ENCODE measurements at regions not wholly inside any gene's neighbourhood (a gene's known extent, or its start where the extent isn't known, plus 50 kb on each side); places are given as distances from the start of the nearest gene placed in this dataset.
"Not testable (repeated sequence)": the region's sequence is repeated elsewhere in the genome, so short reads cannot be mapped to it uniquely, and the experiment has no call there.

GRCh38 chr13:47892374-47892773 lies 108.7 kb downstream of the SUCLA2 start:
- TF ChIP-seq ZNF274 (IDR thresholded peaks at IDR 0.05; ENCODE audit: low read depth, low read length): no peak
- no peak overlapping the region for H3K4me3 ChIP-seq (ENCODE audit: low read length)

- H3K4me3 ChIP-seq (ENCODE audit: low read length): no peak overlapping the region
- TF ChIP-seq ZNF274 (IDR thresholded peaks at IDR 0.05; ENCODE audit: low read depth, low read length): no peak
These were observed 110.8 kb downstream of the SUCLA2 start for GRCh38 chr13:47890146-47890814.

DNA sequence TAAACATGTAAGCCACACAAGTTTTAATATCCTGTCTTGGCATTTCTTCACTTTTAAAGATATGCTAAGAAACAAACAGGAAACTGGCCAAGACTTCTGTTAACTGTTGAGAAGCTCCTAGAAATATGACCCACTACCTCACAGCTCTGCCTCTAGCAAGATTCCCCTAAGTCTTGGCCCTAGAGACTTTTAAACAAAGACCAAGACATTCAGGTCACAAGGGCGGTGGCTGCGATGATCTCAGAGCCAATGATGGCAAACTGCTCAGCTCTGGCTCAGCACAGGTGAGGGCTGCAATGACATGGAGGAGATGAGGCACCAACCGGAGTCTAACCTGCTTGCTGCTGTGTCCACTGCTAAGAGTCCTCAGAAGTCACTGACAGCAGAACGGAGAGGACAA lies 114.8 kb downstream of the SUCLA2 start:
- TF ChIP-seq ZNF274 (IDR thresholded peaks at IDR 0.05; ENCODE audit: low read depth, low read length): no peak

DNA sequence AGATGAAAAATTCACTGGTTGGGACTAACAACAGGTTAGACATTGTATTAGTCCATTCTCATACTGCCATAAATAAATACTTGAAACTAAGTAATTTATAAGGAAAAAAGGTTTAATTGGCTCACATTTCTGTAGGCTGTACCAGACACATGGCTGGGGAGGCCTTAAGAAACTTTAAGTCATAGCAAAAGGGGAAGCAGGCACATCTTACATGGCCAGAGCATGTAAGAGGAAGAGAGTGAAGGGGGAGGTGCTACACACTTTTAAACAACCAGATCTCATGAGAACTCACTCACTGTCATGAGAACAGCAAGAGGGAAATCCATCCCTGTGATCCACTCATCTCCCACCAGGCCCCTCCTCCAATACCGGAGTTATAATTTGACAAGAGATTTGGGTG lies 125.9 kb downstream of the SUCLA2 start:
- no peak for TF ChIP-seq ZNF274 (IDR thresholded peaks at IDR 0.05; ENCODE audit: low read depth, low read length)
- H3K4me3 ChIP-seq (ENCODE audit: low read length): no peak overlapping the region

More for the DNA sequence above, 114.8 kb downstream of the SUCLA2 start:
- no peak overlapping the region for H3K4me3 ChIP-seq (ENCODE audit: low read length)

DNA sequence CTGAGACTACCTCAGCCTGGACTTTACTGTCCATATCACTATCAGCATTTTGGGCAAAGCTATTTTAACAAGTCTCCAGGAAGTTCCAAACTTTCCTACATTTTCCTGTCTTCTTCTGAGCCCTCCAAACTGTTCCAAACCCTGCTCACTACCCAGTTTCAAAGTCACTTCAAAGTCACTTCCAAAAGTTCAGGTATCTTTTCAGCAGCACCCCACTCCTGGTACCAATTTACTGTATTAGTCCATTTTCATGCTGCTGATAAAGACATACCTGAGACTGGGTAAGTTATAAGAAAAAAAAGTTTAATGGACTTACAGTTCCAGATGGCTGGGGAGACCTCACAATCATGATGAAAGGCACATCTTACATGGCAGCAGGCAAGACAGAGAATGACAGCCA lies 127.1 kb downstream of the SUCLA2 start:
- H3K4me3 ChIP-seq (ENCODE audit: low read length): not testable (repeated sequence)

DNA sequence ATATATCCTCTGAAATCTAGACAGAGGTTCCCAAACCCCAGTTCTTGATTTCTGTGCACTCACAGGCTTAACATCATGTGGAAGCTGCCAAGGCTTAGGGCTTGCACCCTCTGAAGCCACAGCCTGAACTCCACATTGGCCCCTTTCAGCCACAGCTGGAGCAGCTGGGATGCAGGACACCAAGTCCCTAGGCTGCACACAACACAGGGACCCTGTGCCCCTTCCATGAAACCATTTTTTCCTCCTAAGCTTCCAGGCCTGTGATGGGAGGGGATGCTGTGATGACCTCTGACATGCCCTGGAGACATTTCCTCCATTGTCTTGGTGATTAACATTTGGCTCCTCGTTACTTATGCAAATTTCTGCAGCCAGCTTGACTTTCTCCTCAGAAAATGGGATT lies 127.8 kb downstream of the SUCLA2 start:
- not testable (repeated sequence) for H3K4me3 ChIP-seq (ENCODE audit: low read length)

- no peak overlapping the region for H3K4me3 ChIP-seq (ENCODE audit: low read length)
- no peak for TF ChIP-seq ZNF274 (IDR thresholded peaks at IDR 0.05; ENCODE audit: low read depth, low read length)
These were observed 131.3 kb downstream of the SUCLA2 start for GRCh38 chr13:47869776-47870175.

DNA sequence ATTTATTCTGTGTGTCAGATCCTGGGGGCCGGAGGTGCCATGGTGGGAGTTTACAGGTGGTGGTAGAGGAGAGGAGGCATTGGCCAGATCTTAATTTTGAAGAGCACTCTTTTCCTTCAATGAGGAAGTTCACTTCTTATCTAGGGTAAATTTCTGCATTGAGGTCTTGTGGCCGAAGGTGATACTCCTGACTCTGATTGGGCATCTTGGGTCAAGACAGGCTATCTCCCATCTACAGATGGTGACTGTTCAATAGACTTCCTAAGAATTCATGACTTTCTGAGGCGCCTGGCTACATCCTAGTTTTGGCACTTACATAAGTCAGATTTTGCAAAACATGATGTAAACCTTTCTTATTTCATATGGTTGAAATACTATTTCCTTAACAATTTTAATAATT lies 135.2 kb downstream of the SUCLA2 start:
- TF ChIP-seq ZNF274 (IDR thresholded peaks at IDR 0.05; ENCODE audit: low read depth, low read length): no peak
- no peak overlapping the region for H3K4me3 ChIP-seq (ENCODE audit: low read length)

DNA sequence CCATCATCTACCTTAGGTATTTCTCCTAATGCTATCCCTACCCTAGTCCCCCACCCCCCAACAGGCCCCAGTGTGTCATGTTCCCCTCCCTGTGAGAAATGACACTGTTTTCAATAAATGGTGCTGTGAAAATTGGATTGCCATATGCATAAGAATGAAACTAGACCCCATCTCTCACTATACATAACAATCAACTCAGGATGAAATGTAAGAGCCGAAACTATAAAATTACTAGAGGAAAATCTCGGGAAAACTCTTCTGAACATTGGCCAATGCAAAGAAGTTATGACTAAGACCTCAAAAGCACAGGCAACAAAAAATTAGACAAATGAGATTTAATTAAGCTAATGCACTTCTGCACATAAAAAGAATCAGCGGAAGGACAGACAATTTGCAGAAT lies 138.2 kb downstream of the SUCLA2 start:
- no peak for TF ChIP-seq ZNF274 (IDR thresholded peaks at IDR 0.05; ENCODE audit: low read depth, low read length)
- no peak overlapping the region for H3K4me3 ChIP-seq (ENCODE audit: low read length)

DNA sequence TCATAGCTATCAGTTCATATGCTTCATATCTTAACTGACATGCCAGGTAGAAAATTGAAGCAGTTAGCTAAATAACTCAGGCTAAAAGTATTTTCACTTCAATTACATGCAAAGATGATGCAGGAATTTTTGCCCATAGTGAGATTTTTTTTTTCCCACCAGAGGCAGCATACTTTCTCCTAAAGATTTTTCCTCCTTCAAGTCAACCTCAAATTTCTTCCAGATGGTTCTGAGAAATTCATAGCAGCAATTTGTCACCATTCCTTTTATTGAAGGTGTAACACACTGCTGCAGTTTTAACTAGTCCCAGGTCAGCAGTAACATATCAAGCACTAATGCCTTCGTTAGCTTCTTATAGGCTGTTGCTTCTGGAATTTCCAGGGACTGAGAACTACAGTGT lies 141.9 kb downstream of the SUCLA2 start:
- H3K4me3 ChIP-seq (ENCODE audit: low read length): no peak overlapping the region
- no peak for TF ChIP-seq ZNF274 (IDR thresholded peaks at IDR 0.05; ENCODE audit: low read depth, low read length)

DNA sequence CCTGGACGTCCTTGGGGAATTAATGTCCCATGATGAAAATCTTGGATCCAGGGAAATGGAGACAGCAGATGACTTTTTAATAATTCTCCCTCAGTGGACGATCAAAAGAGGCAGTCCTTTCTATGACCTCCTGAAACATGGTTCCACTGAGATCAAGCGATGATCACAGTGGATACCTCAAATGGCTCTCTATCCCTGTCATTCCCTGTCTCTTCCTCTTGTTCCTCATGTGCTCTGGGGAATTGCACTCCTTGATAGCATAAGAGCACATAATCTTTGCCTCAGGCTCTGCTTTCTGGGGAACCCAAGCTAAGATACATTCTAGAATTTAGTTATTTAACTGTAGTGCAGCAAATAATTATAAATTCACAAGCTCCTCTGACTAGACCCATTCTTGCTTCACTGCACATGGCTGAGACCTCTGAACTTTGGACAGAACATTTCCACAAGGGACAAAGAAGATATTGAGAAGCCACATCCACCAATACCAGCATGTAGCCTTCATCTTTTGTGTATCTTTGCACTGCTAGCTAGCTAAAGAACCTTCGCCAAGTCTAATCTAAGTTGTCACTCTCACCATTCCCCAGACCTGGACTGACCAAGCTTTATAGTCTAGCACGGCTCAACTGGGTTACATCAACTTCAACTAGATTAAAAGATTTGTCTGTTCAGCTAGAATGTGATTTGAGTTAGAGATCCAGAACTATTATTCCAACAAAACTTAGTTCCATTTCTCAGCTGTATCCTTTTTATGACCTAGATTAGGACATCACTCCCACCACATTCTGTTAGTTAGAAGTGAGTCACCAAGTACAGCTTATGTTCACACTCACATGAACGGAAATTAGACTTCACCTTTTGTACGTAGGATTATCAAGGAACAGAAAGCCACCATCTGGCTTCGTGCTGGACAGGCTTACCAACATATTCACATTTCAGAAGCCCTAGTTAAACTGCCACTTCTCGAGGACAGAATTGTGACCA lies 142.7 kb downstream of the SUCLA2 start:
- no peak for TF ChIP-seq ZNF274 (IDR thresholded peaks at IDR 0.05; ENCODE audit: low read depth, low read length)
- H3K4me3 ChIP-seq (ENCODE audit: low read length): no peak overlapping the region

DNA sequence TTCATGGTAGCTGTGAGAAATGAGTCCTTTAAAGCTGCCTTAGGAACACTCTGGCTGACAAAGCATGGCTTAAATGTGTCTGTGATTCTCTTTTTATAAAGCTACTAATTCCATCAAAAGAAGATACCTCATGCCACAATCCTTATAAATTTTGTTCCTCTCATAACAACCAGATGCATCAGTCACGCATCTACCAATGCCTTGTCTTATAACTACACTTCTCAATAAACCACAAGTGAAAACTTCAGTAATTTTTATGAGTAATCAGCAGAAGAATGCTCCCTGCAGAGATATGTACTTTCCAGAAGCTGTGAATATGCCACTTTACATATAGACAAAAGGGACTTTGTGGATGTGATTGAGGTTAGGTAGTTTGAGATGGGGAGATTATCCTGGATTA lies 147.8 kb downstream of the SUCLA2 start:
- no peak for TF ChIP-seq ZNF274 (IDR thresholded peaks at IDR 0.05; ENCODE audit: low read depth, low read length)
- H3K4me3 ChIP-seq (ENCODE audit: low read length): no peak overlapping the region

DNA sequence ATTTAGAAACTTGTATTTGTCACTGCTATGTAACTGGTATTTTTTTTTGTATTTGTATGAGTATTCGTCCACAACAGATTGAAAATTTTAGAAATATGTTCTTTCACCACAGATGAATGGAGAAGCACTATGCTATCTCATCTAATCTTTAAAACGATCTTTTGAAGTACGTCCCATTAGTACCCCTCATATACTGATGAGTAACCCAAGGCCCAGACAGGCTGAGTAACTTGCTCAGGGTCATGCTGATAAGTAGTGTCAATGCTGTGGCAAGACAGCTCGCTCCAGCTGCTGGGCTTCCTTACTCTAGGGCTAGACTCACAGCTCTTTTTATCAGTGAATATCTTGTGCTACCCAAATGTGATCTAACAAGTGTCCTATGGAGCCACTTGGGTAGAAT lies 154.2 kb downstream of the SUCLA2 start:
- no peak for TF ChIP-seq ZNF274 (IDR thresholded peaks at IDR 0.05; ENCODE audit: low read depth, low read length)
- no peak overlapping the region for H3K4me3 ChIP-seq (ENCODE audit: low read length)

GRCh38 chr13:47845981-47846380 lies 155.1 kb downstream of the SUCLA2 start:
- no peak overlapping the region for H3K4me3 ChIP-seq (ENCODE audit: low read length)
- TF ChIP-seq ZNF274 (IDR thresholded peaks at IDR 0.05; ENCODE audit: low read depth, low read length): no peak

DNA sequence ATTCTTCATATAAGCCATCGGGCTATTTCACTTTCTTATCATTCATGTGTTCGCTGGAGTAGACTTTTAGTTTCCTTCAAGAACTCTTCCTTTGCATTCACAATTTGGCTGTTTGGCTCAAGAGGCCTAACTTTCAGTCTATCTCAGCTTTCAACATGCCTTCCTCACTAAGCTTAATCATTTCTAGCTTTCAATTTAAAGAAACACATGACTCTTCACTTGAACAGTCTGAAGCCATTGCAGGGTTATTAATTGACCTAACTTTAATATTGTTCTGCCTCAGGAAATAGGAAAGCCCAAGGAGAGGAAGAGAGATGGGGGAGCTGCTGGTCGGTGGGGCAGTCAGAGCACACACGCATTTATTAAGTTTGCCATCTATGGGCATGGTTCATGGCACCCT lies 158.1 kb downstream of the SUCLA2 start:
- H3K4me3 ChIP-seq (ENCODE audit: low read length): no peak overlapping the region
- TF ChIP-seq ZNF274 (IDR thresholded peaks at IDR 0.05; ENCODE audit: low read depth, low read length): no peak

Measured in GM08714 (cell line).